CD4-positive, alpha-beta T cell (primary cell): ENCODE measurements at regions not wholly inside any gene's neighbourhood (a gene's known extent, or its start where the extent isn't known, plus 50 kb on each side); places are given as distances from the start of the nearest gene placed in this dataset.
A peak's percentile ranks its signal among the peaks of the same experiment; 100 is the strongest.

Experiments used
- ATAC-seq: fragments of 200-7000 bp; cut with Tn5 transposase; one replicate; pipeline ENCODE4 v1.10.0; 2022; ENCODE audit warnings: mild to moderate bottlenecking; ENCODE audit not compliant: poor library complexity
- CTCF ChIA-PET: fragments of 350-600 bp; sonication (Branson Sonifier 250); formaldehyde crosslinking; loops from one replicate; lab custom pipeline; 2021; ENCODE audit warnings: antibody characterized with exemption, inconsistent platforms; lab: Charles Lee
- POLR2A ChIA-PET: fragments of 350-600 bp; sonication (Branson Sonifier 250); formaldehyde crosslinking; loops from one replicate; lab custom pipeline; 2021; ENCODE audit warnings: antibody characterized with exemption, inconsistent platforms; lab: Charles Lee
- DNase-seq, 14 experiments: peaks; one replicate each; pipeline ENCODE4 v3.0.0-alpha.2; 2013 to 2020; ENCODE audit warnings: mixed read lengths in 2 of 14
- H3K27ac ChIP-seq, 2 donors: one replicate each; pipeline versions ENCODE4 v1.5.1 to v1.7.0; 2013; ENCODE audit warnings: low read length in 2 of 2, low read depth in 1 of 2, mild to moderate bottlenecking in 1 of 2
- H3K27me3 ChIP-seq, 2 experiments: 1 replicate in 1 of 2; 2 replicates in 1 of 2; pipeline versions ENCODE4 v1.6.1 to v1.7.0; 2013; ENCODE audit warnings: low read length in 2 of 2, control low read depth in 1 of 2, mild to moderate bottlenecking in 1 of 2, moderate library complexity in 1 of 2; ENCODE audit not compliant: insufficient read depth in 2 of 2, control insufficient read depth in 1 of 2
- H3K36me3 ChIP-seq: one replicate; pipeline ENCODE4 v1.6.1; 2013; ENCODE audit warnings: low read length, control low read depth; ENCODE audit not compliant: insufficient read depth
- H3K4me1 ChIP-seq: one replicate; pipeline ENCODE4 v1.6.1; 2013; ENCODE audit warnings: low read length, control low read depth; ENCODE audit not compliant: insufficient read depth
- H3K4me3 ChIP-seq: one replicate; pipeline ENCODE4 v1.5.1; 2013; ENCODE audit warnings: mild to moderate bottlenecking, low read length, moderate library complexity
- H3K9me3 ChIP-seq, 2 experiments: 1 replicate in 1 of 2; 2 replicates in 1 of 2; pipeline versions ENCODE4 v1.6.1 to v1.7.0; 2013; ENCODE audit warnings: low read length in 2 of 2, mild to moderate bottlenecking in 2 of 2, control low read depth in 1 of 2, moderate library complexity in 1 of 2; ENCODE audit not compliant: control insufficient read depth in 1 of 2, insufficient read depth in 1 of 2
- H3K27ac Mint-ChIP-seq: one replicate; pipeline ENCODE4 v1.8.0; 2020; ENCODE audit warnings: mixed read lengths
- H3K27me3 Mint-ChIP-seq: one replicate; pipeline ENCODE4 v1.8.0; 2021; ENCODE audit warnings: mixed read lengths
- H3K36me3 Mint-ChIP-seq: one replicate; pipeline ENCODE4 v1.8.0; 2021; ENCODE audit warnings: low read depth, mixed read lengths
- H3K4me1 Mint-ChIP-seq: one replicate; pipeline ENCODE4 v1.8.0; 2021; ENCODE audit warnings: low read depth, mixed read lengths
- H3K4me3 Mint-ChIP-seq: one replicate; pipeline ENCODE4 v1.8.0; 2020; ENCODE audit warnings: mild to moderate bottlenecking, mixed read lengths
- H3K9me3 Mint-ChIP-seq: one replicate; pipeline ENCODE4 v1.8.0; 2020; ENCODE audit warnings: mixed read lengths
- intact Hi-C, 2 experiments: fragments of 100-400 bp; cut with DNase I in 1 of 2; cut with micrococcal nuclease in 1 of 2; formaldehyde crosslinking; loops; one replicate each; pipeline versions ENCODE4 v1.15.1 to v1.9.0; 2023 to 2025; cut with DNase I, micrococcal nuclease
- TF ChIP-seq, protein P1 (sequence below): fragments of 200-600 bp; IDR thresholded peaks from one replicate; pipeline ENCODE4 v1.8.0; 2022; ENCODE audit warnings: antibody characterized with exemption, mild to moderate bottlenecking

DNA sequence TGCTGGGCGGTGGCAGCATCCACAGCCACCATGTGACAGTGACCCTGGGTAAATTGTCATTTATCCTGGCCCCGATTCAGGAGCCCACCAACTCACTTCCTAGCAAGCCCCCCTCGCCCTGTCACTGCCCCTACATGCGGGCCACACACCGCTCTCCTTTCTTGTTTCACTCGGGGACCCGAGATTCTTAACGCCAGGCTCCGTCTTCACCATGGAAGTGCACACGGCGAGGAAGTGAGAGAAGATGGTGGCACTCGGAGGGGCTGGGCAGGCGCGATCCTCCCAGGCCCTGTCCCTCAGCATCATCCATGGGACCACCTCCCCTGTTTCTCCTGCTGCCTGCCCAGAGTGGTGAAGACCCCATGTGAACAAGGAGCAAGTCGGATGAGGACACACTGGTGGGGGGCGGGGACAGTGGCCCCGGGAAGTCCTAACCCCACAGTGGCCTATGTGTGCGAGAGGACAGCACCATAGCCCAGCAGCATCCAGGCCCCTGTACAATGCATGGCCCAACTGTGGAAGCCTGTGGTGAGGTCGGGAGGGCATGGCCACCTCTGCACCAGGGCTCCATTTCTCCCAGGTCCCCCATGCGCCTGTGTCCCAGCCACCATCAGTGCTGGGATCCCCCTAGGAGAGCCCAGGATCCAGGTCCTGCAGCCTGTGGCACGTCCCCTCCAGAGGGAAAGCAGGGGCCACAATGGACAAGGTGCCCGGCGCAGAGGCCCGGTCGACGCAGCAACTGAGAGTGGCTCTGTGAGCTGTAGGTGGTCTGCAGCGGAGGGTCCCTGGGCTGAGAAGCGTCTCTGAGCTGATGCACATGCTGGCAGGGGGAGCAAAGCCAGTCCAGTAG is 262.8 kb downstream of the BRD1 start:
- H3K27me3 Mint-ChIP-seq: no peaks in the 10 kb centered on the region
- intact Hi-C loops: no loop called here

GRCh38 chr22:49564054-49564453 is 263.6 kb downstream of the BRD1 start:
- H3K27ac Mint-ChIP-seq: no peak overlapping the region
- no peaks in the 10 kb centered on the region for H3K27me3 Mint-ChIP-seq
- Histone ChIP-seq H3K4me1 (no peaks in the 10 kb centered on the region), H3K27ac (no peak overlapping the region), H3K27me3 (no peaks in the 10 kb centered on the region), H3K4me3 (no peak overlapping the region), H3K36me3 (no peaks in the 10 kb centered on the region), H3K9me3 (no peaks in the 10 kb centered on the region)
- H3K9me3 Mint-ChIP-seq: peaks cover 4% of the 10 kb centered on the region
- ChIA-PET POLR2A (no interaction called here), CTCF (no interaction called here)
- TF ChIP-seq, protein P1, sequence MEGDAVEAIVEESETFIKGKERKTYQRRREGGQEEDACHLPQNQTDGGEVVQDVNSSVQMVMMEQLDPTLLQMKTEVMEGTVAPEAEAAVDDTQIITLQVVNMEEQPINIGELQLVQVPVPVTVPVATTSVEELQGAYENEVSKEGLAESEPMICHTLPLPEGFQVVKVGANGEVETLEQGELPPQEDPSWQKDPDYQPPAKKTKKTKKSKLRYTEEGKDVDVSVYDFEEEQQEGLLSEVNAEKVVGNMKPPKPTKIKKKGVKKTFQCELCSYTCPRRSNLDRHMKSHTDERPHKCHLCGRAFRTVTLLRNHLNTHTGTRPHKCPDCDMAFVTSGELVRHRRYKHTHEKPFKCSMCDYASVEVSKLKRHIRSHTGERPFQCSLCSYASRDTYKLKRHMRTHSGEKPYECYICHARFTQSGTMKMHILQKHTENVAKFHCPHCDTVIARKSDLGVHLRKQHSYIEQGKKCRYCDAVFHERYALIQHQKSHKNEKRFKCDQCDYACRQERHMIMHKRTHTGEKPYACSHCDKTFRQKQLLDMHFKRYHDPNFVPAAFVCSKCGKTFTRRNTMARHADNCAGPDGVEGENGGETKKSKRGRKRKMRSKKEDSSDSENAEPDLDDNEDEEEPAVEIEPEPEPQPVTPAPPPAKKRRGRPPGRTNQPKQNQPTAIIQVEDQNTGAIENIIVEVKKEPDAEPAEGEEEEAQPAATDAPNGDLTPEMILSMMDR: no peak
- peaks cover 7% of the 10 kb centered on the region for H3K4me1 Mint-ChIP-seq
- intact Hi-C loops: no loop called here
- H3K4me3 Mint-ChIP-seq: no peak overlapping the region
- peaks cover 19% of the 10 kb centered on the region for H3K36me3 Mint-ChIP-seq
- ATAC-seq (no peak), DNase-seq (no peak)

More for the DNA sequence above, 262.8 kb downstream of the BRD1 start:
- Histone ChIP-seq H3K27me3 (no peaks in the 10 kb centered on the region), H3K9me3 (no peaks in the 10 kb centered on the region), H3K4me1 (no peaks in the 10 kb centered on the region), H3K4me3 (no peak overlapping the region), H3K36me3 (no peaks in the 10 kb centered on the region), H3K27ac (no peak overlapping the region)
- Mint-ChIP-seq H3K27ac (no peak overlapping the region), H3K4me1 (peaks cover 7% of the 10 kb centered on the region), H3K9me3 (peaks cover 4% of the 10 kb centered on the region), H3K36me3 (peaks cover 18% of the 10 kb centered on the region), H3K4me3 (no peak overlapping the region)
- TF ChIP-seq, protein P1: no peak
- POLR2A ChIA-PET: no interaction called here
- DNase-seq: peak in 1 of 14 experiments; percentile 23
- CTCF ChIA-PET: no interaction called here
- no peak for ATAC-seq

DNA sequence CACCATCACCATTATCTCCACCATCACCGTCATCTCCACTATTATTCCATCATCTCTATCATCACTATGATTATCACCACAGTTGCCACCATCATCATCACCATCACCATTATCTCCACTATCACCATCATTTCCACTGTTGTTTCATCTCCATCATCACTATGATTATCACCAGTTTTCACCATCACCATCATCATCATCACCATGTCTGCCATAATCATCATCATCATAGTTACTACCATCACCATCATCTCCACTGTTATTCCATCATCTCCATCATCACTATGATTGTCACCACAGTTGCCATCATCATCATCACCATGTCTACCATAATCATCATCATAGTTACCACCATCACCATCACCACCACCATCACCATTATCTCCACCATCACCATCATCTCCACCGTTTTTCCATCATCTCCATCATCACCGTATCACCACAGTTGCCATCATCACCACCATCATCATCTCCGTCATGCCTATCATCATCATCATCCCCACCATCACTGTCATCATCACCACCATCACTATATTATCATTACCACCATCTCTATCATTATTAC is 264.9 kb downstream of the BRD1 start:
- H3K4me3 Mint-ChIP-seq: no peak overlapping the region
- H3K27ac Mint-ChIP-seq: no peak overlapping the region
- intact Hi-C loops: no loop called here
- H3K9me3 Mint-ChIP-seq: peaks cover 9% of the 10 kb centered on the region
- no peak overlapping the region for H3K27ac ChIP-seq
- TF ChIP-seq, protein P1: no peak
- CTCF ChIA-PET: no interaction called here
- no peak overlapping the region for H3K4me3 ChIP-seq
- no peaks in the 10 kb centered on the region for H3K27me3 Mint-ChIP-seq
- no peaks in the 10 kb centered on the region for H3K36me3 ChIP-seq
- no peaks in the 10 kb centered on the region for H3K27me3 ChIP-seq
- DNase-seq (no peak), ATAC-seq (no peak)
- POLR2A ChIA-PET: no interaction called here
- peaks cover 7% of the 10 kb centered on the region for H3K4me1 Mint-ChIP-seq
- no peaks in the 10 kb centered on the region for H3K4me1 ChIP-seq
- peaks cover 30% of the 10 kb centered on the region for H3K36me3 Mint-ChIP-seq
- no peaks in the 10 kb centered on the region for H3K9me3 ChIP-seq
